ENCODE measurements at regions not wholly inside any gene's neighbourhood (a gene's known extent, or its start where the extent isn't known, plus 50 kb on each side); places are given as distances from the start of the nearest gene placed in this dataset.

GRCh38 chr15:69718916-69719315 lies 266.3 kb downstream of the RPLP1 start:
- no peak for TF ChIP-seq CTCF (IDR thresholded peaks at IDR 0.05; ENCODE audit: low read depth, low read length, poor library complexity, severe bottlenecking)
- no peak for TF ChIP-seq EZH2phosphoT487 (IDR thresholded peaks at IDR 0.05; ENCODE audit: borderline replicate concordance, low read length)

Data from DOHH2 (cell line).